Loucy (cell line): ENCODE measurements at regions not wholly inside any gene's neighbourhood (a gene's known extent, or its start where the extent isn't known, plus 50 kb on each side); places are given as distances from the start of the nearest gene placed in this dataset.

Source experiments
- H2AFZ ChIP-seq: fragments of 200-600 bp; sonication (generic); 2 replicates; pipeline ENCODE4 v1.6.0; 2016; ENCODE audit warnings: antibody characterized with exemption, mild to moderate bottlenecking, low read length, moderate library complexity
- H3F3A ChIP-seq: fragments of 200-600 bp; 2 replicates; pipeline ENCODE4 v1.6.0; 2016; ENCODE audit warnings: antibody characterized with exemption, low read depth, mild to moderate bottlenecking
- H3K27me3 ChIP-seq: fragments of 200-600 bp; sonication (generic); 2 replicates; pipeline ENCODE4 v1.6.1; 2014; ENCODE audit warnings: low read length, mild to moderate bottlenecking; ENCODE audit not compliant: insufficient read depth, poor library complexity, severe bottlenecking
- H3K36me3 ChIP-seq: fragments of 200-600 bp; sonication (generic); 2 replicates; pipeline ENCODE4 v1.6.1; 2016; ENCODE audit warnings: low read length; ENCODE audit not compliant: insufficient read depth
- H3K4me1 ChIP-seq: fragments of 200-600 bp; sonication (generic); 2 replicates; pipeline ENCODE4 v1.5.1; 2014; ENCODE audit warnings: low read length, mild to moderate bottlenecking; ENCODE audit not compliant: insufficient read depth, poor library complexity, severe bottlenecking
- H3K4me2 ChIP-seq: fragments of 200-600 bp; sonication (generic); 2 replicates; pipeline ENCODE4 v1.6.0; 2014; ENCODE audit warnings: antibody characterized with exemption, low read length, low read depth, mild to moderate bottlenecking; ENCODE audit not compliant: poor library complexity, severe bottlenecking
- H3K4me3 ChIP-seq: fragments of 200-600 bp; sonication (generic); 2 replicates; pipeline ENCODE4 v1.5.1; 2014; ENCODE audit warnings: low read length, mild to moderate bottlenecking, mixed read lengths; ENCODE audit not compliant: poor library complexity, severe bottlenecking
- H3K79me2 ChIP-seq: fragments of 200-600 bp; sonication (generic); 2 replicates; pipeline ENCODE4 v1.6.1; 2014; ENCODE audit warnings: low read length; ENCODE audit not compliant: insufficient read depth
- H3K9ac ChIP-seq: fragments of 200-600 bp; sonication (generic); 2 replicates; pipeline ENCODE4 v1.6.0; 2014; ENCODE audit warnings: mild to moderate bottlenecking, low read depth, low read length, moderate library complexity; ENCODE audit not compliant: poor library complexity, severe bottlenecking
- H3K9me2 ChIP-seq: fragments of 200-600 bp; sonication (generic); replicated peaks from 2 replicates; pipeline ENCODE4 v1.6.1; 2016; ENCODE audit warnings: low read depth, low read length, mixed read lengths
- H3K9me3 ChIP-seq: fragments of 200-600 bp; sonication (generic); 2 replicates; pipeline ENCODE4 v1.6.1; 2014; ENCODE audit warnings: mild to moderate bottlenecking, antibody characterized with exemption, low read length, low read depth; ENCODE audit not compliant: insufficient read depth
- H4K20me1 ChIP-seq: fragments of 200-600 bp; sonication (generic); 2 replicates; pipeline ENCODE4 v1.6.0; 2014; ENCODE audit warnings: antibody characterized with exemption, low read length, mild to moderate bottlenecking; ENCODE audit not compliant: insufficient read depth, poor library complexity, severe bottlenecking
- EZH2phosphoT487 ChIP-seq: fragments of 200-600 bp; IDR thresholded peaks from 2 replicates; pipeline ENCODE4 v1.6.1; 2018; ENCODE audit warnings: antibody characterized with exemption, mild to moderate bottlenecking, moderate library complexity, borderline replicate concordance
- TF ChIP-seq, protein P1 (sequence below): fragments of 200-600 bp; sonication (generic); conservative IDR thresholded peaks from 2 replicates; pipeline ENCODE4 v1.5.1; 2014; ENCODE audit warnings: mild to moderate bottlenecking, antibody characterized with exemption, low read length

DNA sequence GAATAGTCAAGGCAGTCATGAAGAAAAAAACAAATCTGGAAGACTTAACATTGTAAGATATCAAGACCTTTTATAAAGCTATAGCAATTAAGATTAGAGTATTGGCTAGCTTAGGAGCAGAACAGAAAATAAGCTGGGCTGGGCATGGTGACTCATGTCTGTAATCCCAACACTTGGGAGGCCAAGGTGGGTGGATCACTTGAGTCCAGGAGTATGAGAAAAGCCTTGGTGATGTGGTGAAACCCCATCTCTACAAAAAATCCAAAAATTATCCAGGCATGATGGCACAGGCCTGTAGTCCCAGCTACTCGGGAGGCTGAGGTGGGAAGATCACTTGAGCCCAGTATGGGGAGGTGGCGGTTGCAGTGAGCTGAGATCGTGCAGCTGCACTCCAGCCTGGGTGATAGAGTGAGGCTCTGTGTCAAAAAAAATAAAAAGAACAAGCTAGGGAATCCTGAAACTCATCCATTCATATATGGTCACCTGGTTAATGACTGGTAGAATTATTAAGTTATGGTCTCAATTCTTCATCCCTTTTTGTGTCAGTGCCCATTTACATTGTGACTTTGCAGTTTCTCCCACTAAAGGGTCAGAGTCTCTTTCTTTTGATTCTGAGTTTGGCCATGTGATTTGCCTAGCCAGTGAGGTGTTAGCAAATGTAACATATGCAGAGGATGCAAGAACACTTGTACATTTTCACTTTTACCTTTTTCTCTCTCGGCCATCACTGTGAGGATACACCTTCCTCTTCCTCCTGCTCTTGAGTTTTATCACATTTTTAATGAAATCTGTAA is 144.6 kb upstream of the SGCD start:
- H3K79me2 ChIP-seq: no peaks in the 10 kb centered on the region
- no peaks in the 10 kb centered on the region for H3F3A ChIP-seq
- H3K9me2 ChIP-seq: no peaks in the 10 kb centered on the region
- H3K27me3 ChIP-seq: no peaks in the 10 kb centered on the region
- TF ChIP-seq, protein P1, sequence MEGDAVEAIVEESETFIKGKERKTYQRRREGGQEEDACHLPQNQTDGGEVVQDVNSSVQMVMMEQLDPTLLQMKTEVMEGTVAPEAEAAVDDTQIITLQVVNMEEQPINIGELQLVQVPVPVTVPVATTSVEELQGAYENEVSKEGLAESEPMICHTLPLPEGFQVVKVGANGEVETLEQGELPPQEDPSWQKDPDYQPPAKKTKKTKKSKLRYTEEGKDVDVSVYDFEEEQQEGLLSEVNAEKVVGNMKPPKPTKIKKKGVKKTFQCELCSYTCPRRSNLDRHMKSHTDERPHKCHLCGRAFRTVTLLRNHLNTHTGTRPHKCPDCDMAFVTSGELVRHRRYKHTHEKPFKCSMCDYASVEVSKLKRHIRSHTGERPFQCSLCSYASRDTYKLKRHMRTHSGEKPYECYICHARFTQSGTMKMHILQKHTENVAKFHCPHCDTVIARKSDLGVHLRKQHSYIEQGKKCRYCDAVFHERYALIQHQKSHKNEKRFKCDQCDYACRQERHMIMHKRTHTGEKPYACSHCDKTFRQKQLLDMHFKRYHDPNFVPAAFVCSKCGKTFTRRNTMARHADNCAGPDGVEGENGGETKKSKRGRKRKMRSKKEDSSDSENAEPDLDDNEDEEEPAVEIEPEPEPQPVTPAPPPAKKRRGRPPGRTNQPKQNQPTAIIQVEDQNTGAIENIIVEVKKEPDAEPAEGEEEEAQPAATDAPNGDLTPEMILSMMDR: no peak
- TF ChIP-seq EZH2phosphoT487: no peak
- no peak overlapping the region for H3K4me3 ChIP-seq
- no peaks in the 10 kb centered on the region for H3K36me3 ChIP-seq
- H3K4me2 ChIP-seq: no peak overlapping the region
- no peaks in the 10 kb centered on the region for H4K20me1 ChIP-seq
- H2AFZ ChIP-seq: no peak overlapping the region
- H3K4me1 ChIP-seq: no peaks in the 10 kb centered on the region
- H3K9me3 ChIP-seq: no peaks in the 10 kb centered on the region
- no peak overlapping the region for H3K9ac ChIP-seq

DNA sequence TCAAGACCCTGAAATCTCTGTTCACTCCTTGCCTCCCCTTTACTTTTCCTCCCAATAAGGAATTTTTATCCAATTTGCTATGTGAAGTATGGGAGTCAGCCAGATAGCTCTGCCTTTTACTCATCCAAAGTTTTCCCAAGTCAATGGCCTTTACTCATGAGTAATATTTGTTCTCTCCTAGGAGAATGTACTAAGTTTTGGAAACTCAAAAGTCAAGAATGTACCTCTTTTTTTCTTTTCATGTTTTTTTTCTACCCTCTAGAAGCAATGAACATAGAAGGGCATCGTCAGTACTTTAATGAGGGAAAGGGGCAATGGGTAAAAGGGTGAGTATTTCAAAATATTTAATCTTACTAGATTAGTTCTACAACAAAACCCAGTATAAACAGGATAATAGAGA is 140.2 kb upstream of the SGCD start:
- no peaks in the 10 kb centered on the region for H3K36me3 ChIP-seq
- H3K9ac ChIP-seq: no peak overlapping the region
- H3K4me2 ChIP-seq: no peak overlapping the region
- no peaks in the 10 kb centered on the region for H3K9me2 ChIP-seq
- H3K9me3 ChIP-seq: no peaks in the 10 kb centered on the region
- no peak overlapping the region for H3K4me3 ChIP-seq
- H2AFZ ChIP-seq: no peak overlapping the region
- no peaks in the 10 kb centered on the region for H3K27me3 ChIP-seq
- no peaks in the 10 kb centered on the region for H3K4me1 ChIP-seq
- no peaks in the 10 kb centered on the region for H3F3A ChIP-seq
- TF ChIP-seq EZH2phosphoT487: no peak
- TF ChIP-seq, protein P1: no peak
- H3K79me2 ChIP-seq: no peaks in the 10 kb centered on the region
- H4K20me1 ChIP-seq: no peaks in the 10 kb centered on the region

DNA sequence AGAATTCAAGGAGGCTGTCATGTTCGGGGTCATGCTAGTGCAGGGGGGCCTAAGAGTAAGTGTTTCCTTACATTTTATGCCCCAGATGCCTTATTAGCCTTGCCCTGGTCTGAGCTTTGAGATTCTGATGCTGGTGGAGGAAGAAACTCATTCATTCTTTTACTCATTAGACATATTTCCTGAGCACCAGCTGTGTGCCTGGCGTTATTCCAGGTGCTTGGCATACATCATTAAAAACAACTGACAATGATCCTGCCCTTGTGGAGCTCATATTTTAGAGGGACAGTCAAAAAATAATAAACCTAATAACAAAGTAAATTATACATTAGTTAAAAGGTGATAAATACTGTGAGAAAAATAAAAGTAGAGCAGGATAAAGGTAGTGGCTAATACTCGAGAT is 138.9 kb upstream of the SGCD start:
- no peaks in the 10 kb centered on the region for H3K36me3 ChIP-seq
- H3K4me1 ChIP-seq: no peaks in the 10 kb centered on the region
- no peak for TF ChIP-seq EZH2phosphoT487
- TF ChIP-seq, protein P1: no peak
- no peaks in the 10 kb centered on the region for H3F3A ChIP-seq
- H3K9me3 ChIP-seq: no peaks in the 10 kb centered on the region
- no peak overlapping the region for H3K4me2 ChIP-seq
- H4K20me1 ChIP-seq: no peaks in the 10 kb centered on the region
- H2AFZ ChIP-seq: no peak overlapping the region
- no peaks in the 10 kb centered on the region for H3K9me2 ChIP-seq
- no peak overlapping the region for H3K9ac ChIP-seq
- H3K27me3 ChIP-seq: no peaks in the 10 kb centered on the region
- no peak overlapping the region for H3K4me3 ChIP-seq
- H3K79me2 ChIP-seq: no peaks in the 10 kb centered on the region
